CD4-positive, alpha-beta T cell (primary cell): ENCODE measurements at regions not wholly inside any gene's neighbourhood (a gene's known extent, or its start where the extent isn't known, plus 50 kb on each side); places are given as distances from the start of the nearest gene placed in this dataset.

Experiments used
- ATAC-seq: fragments of 200-7000 bp; cut with Tn5 transposase; one replicate; pipeline ENCODE4 v1.10.0; 2022; ENCODE audit warnings: mild to moderate bottlenecking; ENCODE audit not compliant: poor library complexity
- CTCF ChIA-PET: fragments of 350-600 bp; sonication (Branson Sonifier 250); formaldehyde crosslinking; loops from one replicate; lab custom pipeline; 2021; ENCODE audit warnings: antibody characterized with exemption, inconsistent platforms; lab: Charles Lee
- POLR2A ChIA-PET: fragments of 350-600 bp; sonication (Branson Sonifier 250); formaldehyde crosslinking; loops from one replicate; lab custom pipeline; 2021; ENCODE audit warnings: antibody characterized with exemption, inconsistent platforms; lab: Charles Lee
- DNase-seq, 14 experiments: peaks; one replicate each; pipeline ENCODE4 v3.0.0-alpha.2; 2013 to 2020; ENCODE audit warnings: mixed read lengths in 2 of 14
- H3K27ac ChIP-seq, 2 donors: one replicate each; pipeline versions ENCODE4 v1.5.1 to v1.7.0; 2013; ENCODE audit warnings: low read length in 2 of 2, low read depth in 1 of 2, mild to moderate bottlenecking in 1 of 2
- H3K27me3 ChIP-seq, 2 experiments: 1 replicate in 1 of 2; 2 replicates in 1 of 2; pipeline versions ENCODE4 v1.6.1 to v1.7.0; 2013; ENCODE audit warnings: low read length in 2 of 2, control low read depth in 1 of 2, mild to moderate bottlenecking in 1 of 2, moderate library complexity in 1 of 2; ENCODE audit not compliant: insufficient read depth in 2 of 2, control insufficient read depth in 1 of 2
- H3K36me3 ChIP-seq: one replicate; pipeline ENCODE4 v1.6.1; 2013; ENCODE audit warnings: low read length, control low read depth; ENCODE audit not compliant: insufficient read depth
- H3K4me1 ChIP-seq: one replicate; pipeline ENCODE4 v1.6.1; 2013; ENCODE audit warnings: low read length, control low read depth; ENCODE audit not compliant: insufficient read depth
- H3K4me3 ChIP-seq: one replicate; pipeline ENCODE4 v1.5.1; 2013; ENCODE audit warnings: mild to moderate bottlenecking, low read length, moderate library complexity
- H3K9me3 ChIP-seq, 2 experiments: 1 replicate in 1 of 2; 2 replicates in 1 of 2; pipeline versions ENCODE4 v1.6.1 to v1.7.0; 2013; ENCODE audit warnings: low read length in 2 of 2, mild to moderate bottlenecking in 2 of 2, control low read depth in 1 of 2, moderate library complexity in 1 of 2; ENCODE audit not compliant: control insufficient read depth in 1 of 2, insufficient read depth in 1 of 2
- H3K27ac Mint-ChIP-seq: one replicate; pipeline ENCODE4 v1.8.0; 2020; ENCODE audit warnings: mixed read lengths
- H3K27me3 Mint-ChIP-seq: one replicate; pipeline ENCODE4 v1.8.0; 2021; ENCODE audit warnings: mixed read lengths
- H3K36me3 Mint-ChIP-seq: one replicate; pipeline ENCODE4 v1.8.0; 2021; ENCODE audit warnings: low read depth, mixed read lengths
- H3K4me1 Mint-ChIP-seq: one replicate; pipeline ENCODE4 v1.8.0; 2021; ENCODE audit warnings: low read depth, mixed read lengths
- H3K4me3 Mint-ChIP-seq: one replicate; pipeline ENCODE4 v1.8.0; 2020; ENCODE audit warnings: mild to moderate bottlenecking, mixed read lengths
- H3K9me3 Mint-ChIP-seq: one replicate; pipeline ENCODE4 v1.8.0; 2020; ENCODE audit warnings: mixed read lengths
- CTCF ChIP-seq: fragments of 200-600 bp; IDR thresholded peaks from one replicate; pipeline ENCODE4 v1.8.0; 2022; ENCODE audit warnings: antibody characterized with exemption, mild to moderate bottlenecking
- intact Hi-C, 2 experiments: fragments of 100-400 bp; cut with DNase I in 1 of 2; cut with micrococcal nuclease in 1 of 2; formaldehyde crosslinking; loops; one replicate each; pipeline versions ENCODE4 v1.15.1 to v1.9.0; 2023 to 2025; cut with DNase I, micrococcal nuclease

GRCh38 chr17:5780476-5780875 is 196.2 kb upstream of the NLRP1 start:
- CTCF ChIA-PET: no interaction called here
- Histone ChIP-seq H3K9me3 (no peaks in the 10 kb centered on the region), H3K27ac (no peak overlapping the region), H3K4me1 (no peaks in the 10 kb centered on the region), H3K27me3 (peaks cover 4 to 9% of the 10 kb centered on the region in 2 experiments), H3K4me3 (no peak overlapping the region), H3K36me3 (no peaks in the 10 kb centered on the region)
- Mint-ChIP-seq H3K4me3 (no peak overlapping the region), H3K27me3 (peaks cover 53% of the 10 kb centered on the region), H3K36me3 (no peaks in the 10 kb centered on the region), H3K9me3 (peaks cover 7% of the 10 kb centered on the region), H3K27ac (no peak overlapping the region), H3K4me1 (no peaks in the 10 kb centered on the region)
- intact Hi-C loops: no loop called here
- POLR2A ChIA-PET: no interaction called here
- ATAC-seq (no peak), DNase-seq (no peak)
- TF ChIP-seq CTCF: no peak

- no peak overlapping the region for H3K4me3 ChIP-seq
- H3K36me3 Mint-ChIP-seq: no peaks in the 10 kb centered on the region
- CTCF ChIA-PET: no interaction called here
- POLR2A ChIA-PET: no interaction called here
- H3K4me1 Mint-ChIP-seq: no peaks in the 10 kb centered on the region
- H3K36me3 ChIP-seq: no peaks in the 10 kb centered on the region
- H3K4me3 Mint-ChIP-seq: no peak overlapping the region
- DNase-seq (no peak), ATAC-seq (no peak)
- H3K9me3 Mint-ChIP-seq: peaks cover 7% of the 10 kb centered on the region
- H3K27me3 ChIP-seq: peaks cover 6 to 8% of the 10 kb centered on the region in 2 experiments
- peaks cover 52% of the 10 kb centered on the region for H3K27me3 Mint-ChIP-seq
- H3K27ac ChIP-seq: no peak overlapping the region
- no peak for TF ChIP-seq CTCF
- intact Hi-C loops: no loop called here
- H3K4me1 ChIP-seq: no peaks in the 10 kb centered on the region
- no peak overlapping the region for H3K27ac Mint-ChIP-seq
- H3K9me3 ChIP-seq: no peaks in the 10 kb centered on the region
Measured at GRCh38 chr17:5781236-5781927, 197.1 kb upstream of the NLRP1 start.

- POLR2A ChIA-PET: no interaction called here
- intact Hi-C loops: no loop called here
- no peak overlapping the region for H3K27ac Mint-ChIP-seq
- no peaks in the 10 kb centered on the region for H3K36me3 Mint-ChIP-seq
- TF ChIP-seq CTCF: no peak
- no peaks in the 10 kb centered on the region for H3K4me1 Mint-ChIP-seq
- ATAC-seq: no peak
- no peak for DNase-seq
- Histone ChIP-seq H3K27me3 (peaks cover 3 to 7% of the 10 kb centered on the region in 2 experiments), H3K36me3 (no peaks in the 10 kb centered on the region), H3K27ac (no peak overlapping the region), H3K4me1 (no peaks in the 10 kb centered on the region), H3K9me3 (no peaks in the 10 kb centered on the region), H3K4me3 (no peak overlapping the region)
- CTCF ChIA-PET: no interaction called here
- H3K4me3 Mint-ChIP-seq: no peak overlapping the region
- H3K27me3 Mint-ChIP-seq: peaks cover 57% of the 10 kb centered on the region
- peaks cover 7% of the 10 kb centered on the region for H3K9me3 Mint-ChIP-seq
Measured at GRCh38 chr17:5783269-5783668, 199.0 kb upstream of the NLRP1 start.
